OCI-LY3 (cell line): ENCODE measurements at regions not wholly inside any gene's neighbourhood (a gene's known extent, or its start where the extent isn't known, plus 50 kb on each side); places are given as distances from the start of the nearest gene placed in this dataset.

Source experiments
- EZH2phosphoT487 ChIP-seq: fragments of 200-600 bp; shearing (Covaris generic); IDR thresholded peaks from 2 replicates; pipeline ENCODE4 v1.6.1; 2018; ENCODE audit warnings: antibody characterized with exemption, mixed run types, low read depth
- TF ChIP-seq, protein P1 (sequence below): fragments of 200-600, 300-600 bp; sonication (generic); IDR thresholded peaks from 2 replicates; pipeline ENCODE4 v1.5.1; 2014; ENCODE audit warnings: antibody characterized with exemption, low read length, low read depth

DNA sequence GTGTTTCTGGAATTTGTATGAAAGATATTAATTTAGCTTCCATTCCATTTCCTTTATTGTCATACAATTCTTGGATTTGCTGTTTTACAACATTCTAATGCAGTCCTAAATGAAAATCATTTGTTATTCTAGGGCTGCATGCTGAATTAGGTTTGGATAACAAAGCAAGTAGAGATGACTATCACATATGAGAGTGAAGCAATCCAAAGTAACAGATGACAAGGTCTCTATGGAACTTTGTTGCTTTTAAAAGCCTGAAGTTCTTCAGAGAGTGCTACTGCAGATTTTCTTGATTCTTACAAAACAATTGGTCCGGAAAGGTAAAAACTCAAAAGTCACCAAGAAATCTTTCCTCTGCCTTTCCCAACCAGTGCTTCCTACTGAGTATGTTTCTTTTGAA, 56.9 kb upstream of the VCAN start:
- no peak for TF ChIP-seq EZH2phosphoT487
- TF ChIP-seq, protein P1, sequence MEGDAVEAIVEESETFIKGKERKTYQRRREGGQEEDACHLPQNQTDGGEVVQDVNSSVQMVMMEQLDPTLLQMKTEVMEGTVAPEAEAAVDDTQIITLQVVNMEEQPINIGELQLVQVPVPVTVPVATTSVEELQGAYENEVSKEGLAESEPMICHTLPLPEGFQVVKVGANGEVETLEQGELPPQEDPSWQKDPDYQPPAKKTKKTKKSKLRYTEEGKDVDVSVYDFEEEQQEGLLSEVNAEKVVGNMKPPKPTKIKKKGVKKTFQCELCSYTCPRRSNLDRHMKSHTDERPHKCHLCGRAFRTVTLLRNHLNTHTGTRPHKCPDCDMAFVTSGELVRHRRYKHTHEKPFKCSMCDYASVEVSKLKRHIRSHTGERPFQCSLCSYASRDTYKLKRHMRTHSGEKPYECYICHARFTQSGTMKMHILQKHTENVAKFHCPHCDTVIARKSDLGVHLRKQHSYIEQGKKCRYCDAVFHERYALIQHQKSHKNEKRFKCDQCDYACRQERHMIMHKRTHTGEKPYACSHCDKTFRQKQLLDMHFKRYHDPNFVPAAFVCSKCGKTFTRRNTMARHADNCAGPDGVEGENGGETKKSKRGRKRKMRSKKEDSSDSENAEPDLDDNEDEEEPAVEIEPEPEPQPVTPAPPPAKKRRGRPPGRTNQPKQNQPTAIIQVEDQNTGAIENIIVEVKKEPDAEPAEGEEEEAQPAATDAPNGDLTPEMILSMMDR, result no peak
